ENCODE measurements at regions not wholly inside any gene's neighbourhood (a gene's known extent, or its start where the extent isn't known, plus 50 kb on each side); places are given as distances from the start of the nearest gene placed in this dataset.
"Not testable (repeated sequence)": the region's sequence is repeated elsewhere in the genome, so short reads cannot be mapped to it uniquely, and the experiment has no call there.

DNA sequence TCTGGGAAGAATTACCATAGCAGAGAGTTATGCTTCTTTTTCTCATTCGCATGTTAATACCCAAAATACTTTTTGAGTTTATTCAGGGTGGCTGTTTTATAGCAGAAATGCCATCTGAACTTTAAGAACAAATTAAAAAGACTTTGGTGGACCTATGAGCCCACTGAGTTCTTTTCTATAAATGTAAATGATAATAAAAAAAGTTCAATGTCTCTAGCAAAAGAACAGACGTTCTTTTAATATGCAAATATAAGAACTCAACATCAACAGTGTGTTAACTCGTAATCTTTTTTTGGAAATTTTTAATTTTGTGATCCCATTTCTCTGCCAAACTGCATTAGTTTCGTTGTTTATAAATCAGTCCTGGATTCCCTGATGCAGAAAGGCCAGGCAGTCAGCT is 1283.0 kb upstream of the NUDT12 start:
- TF ChIP-seq, protein P1, sequence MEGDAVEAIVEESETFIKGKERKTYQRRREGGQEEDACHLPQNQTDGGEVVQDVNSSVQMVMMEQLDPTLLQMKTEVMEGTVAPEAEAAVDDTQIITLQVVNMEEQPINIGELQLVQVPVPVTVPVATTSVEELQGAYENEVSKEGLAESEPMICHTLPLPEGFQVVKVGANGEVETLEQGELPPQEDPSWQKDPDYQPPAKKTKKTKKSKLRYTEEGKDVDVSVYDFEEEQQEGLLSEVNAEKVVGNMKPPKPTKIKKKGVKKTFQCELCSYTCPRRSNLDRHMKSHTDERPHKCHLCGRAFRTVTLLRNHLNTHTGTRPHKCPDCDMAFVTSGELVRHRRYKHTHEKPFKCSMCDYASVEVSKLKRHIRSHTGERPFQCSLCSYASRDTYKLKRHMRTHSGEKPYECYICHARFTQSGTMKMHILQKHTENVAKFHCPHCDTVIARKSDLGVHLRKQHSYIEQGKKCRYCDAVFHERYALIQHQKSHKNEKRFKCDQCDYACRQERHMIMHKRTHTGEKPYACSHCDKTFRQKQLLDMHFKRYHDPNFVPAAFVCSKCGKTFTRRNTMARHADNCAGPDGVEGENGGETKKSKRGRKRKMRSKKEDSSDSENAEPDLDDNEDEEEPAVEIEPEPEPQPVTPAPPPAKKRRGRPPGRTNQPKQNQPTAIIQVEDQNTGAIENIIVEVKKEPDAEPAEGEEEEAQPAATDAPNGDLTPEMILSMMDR (IDR thresholded peaks at IDR 0.05; ENCODE audit: extremely low read depth, insufficient read depth, missing control alignments) = no peak
- DNase-seq (ENCODE audit: low spot score) = no peak
- in situ Hi-C loops (cut with MboI; ENCODE audit: low pct_unique_long_range_greater_than_20kb, low sequenced_read_pairs, unreplicated experiment) = no loop called here

DNA sequence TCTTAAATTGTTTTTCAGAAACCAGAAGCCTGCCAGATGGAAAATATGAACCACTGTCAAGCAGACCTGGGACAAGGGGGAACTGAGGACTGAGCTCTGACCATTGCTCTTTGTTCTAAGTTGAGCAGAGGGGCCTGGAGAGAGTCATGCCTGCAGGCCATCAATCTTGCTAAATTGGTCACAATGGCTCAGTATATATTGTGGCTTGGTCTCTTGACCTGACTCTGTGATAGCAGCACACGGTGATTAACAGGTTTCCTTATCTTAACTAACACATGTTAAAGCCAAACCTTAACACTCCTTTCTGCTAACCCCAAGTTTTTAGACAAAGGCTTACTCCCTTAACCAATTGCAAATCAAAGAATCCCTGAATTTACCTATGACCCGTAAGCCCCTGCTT is 1281.2 kb upstream of the NUDT12 start:
- no peak for DNase-seq (ENCODE audit: low spot score)
- in situ Hi-C loops (cut with MboI; ENCODE audit: low pct_unique_long_range_greater_than_20kb, low sequenced_read_pairs, unreplicated experiment) = no loop called here
- TF ChIP-seq, protein P1 (IDR thresholded peaks at IDR 0.05; ENCODE audit: extremely low read depth, insufficient read depth, missing control alignments) = no peak

DNA sequence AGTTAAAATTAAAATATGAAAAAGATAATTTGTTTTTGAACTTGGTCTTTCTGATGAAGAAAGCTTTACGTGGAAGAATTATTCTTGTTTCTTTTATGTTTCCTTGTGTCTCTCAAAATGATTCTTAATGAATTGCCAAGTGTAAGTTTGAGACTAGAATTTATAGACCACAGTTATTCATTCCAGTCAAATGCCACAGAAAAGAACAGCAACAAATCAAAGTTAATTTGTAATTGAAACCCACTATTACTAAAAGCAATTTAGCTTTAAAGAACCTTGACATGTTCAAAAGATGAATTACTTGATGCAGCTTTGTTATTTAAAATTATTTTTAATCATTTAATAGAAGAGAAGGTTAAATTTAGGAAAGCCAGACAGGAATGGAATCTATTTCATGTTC is 1277.7 kb upstream of the NUDT12 start:
- DNase-seq (ENCODE audit: low spot score) = no peak
- in situ Hi-C loops (cut with MboI; ENCODE audit: low pct_unique_long_range_greater_than_20kb, low sequenced_read_pairs, unreplicated experiment) = no loop called here
- TF ChIP-seq, protein P1 (IDR thresholded peaks at IDR 0.05; ENCODE audit: extremely low read depth, insufficient read depth, missing control alignments) = no peak

DNA sequence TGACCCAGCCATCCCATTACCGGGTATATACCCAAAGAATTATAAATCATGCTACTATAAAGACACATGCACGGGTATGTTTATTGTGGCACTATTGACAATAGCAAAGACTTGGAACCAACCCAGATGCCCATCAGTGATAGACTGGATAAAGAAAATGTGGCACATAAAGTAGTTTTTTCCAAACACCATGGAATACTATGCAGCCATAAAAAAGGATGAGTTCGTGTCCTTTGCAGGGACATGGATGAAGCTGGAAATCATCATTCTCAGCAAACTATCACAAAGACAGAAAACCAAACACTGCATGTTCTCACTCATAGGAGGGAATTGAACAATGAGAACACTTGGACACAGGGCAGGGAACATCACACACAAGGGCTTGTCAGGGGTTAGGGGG is 1268.9 kb upstream of the NUDT12 start:
- DNase-seq (ENCODE audit: low spot score); in situ Hi-C loops (cut with MboI; ENCODE audit: low pct_unique_long_range_greater_than_20kb, low sequenced_read_pairs, unreplicated experiment): not testable (repeated sequence)

DNA sequence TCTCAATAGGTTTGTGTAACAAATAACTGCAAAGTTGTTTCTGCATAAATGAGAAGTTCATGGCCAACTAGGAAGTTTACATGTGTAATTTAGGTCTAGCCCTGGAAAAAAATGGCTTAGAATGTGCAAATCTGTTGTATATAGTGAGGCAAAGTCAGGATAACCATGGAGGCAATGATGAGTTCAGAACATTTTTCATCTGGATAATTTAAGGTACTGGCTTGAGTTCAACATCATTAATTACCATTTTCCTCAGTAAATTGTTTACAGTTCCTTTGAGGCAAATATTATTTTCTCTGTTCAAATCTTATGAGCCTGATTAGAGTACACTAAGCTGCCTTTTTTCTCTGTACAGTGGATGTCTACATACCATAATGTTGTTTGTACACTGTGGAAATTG is 1259.0 kb upstream of the NUDT12 start:
- TF ChIP-seq, protein P1 (IDR thresholded peaks at IDR 0.05; ENCODE audit: extremely low read depth, insufficient read depth, missing control alignments) = no peak

DNA sequence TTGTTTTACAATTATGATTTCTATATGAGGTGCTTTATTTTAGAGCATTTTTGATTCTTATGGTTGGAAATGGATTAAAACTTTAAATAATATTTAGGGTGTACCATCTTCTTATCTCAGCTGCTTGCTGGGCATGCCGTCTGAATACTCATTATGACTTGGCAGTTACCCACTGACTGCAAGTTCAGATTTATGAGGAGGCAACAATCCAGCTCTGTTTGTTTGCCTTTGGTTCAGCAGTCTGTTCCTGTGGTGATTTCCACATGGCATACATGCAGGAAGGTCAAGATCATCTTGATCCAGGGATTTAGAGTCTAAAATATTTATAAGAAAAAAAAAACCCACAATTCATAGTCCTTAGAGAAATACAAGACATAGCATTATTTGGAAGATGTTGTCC is 1254.5 kb upstream of the NUDT12 start:
- in situ Hi-C loops (cut with MboI; ENCODE audit: low pct_unique_long_range_greater_than_20kb, low sequenced_read_pairs, unreplicated experiment) = no loop called here
- TF ChIP-seq, protein P1 (IDR thresholded peaks at IDR 0.05; ENCODE audit: extremely low read depth, insufficient read depth, missing control alignments) = no peak

More for the DNA sequence above, 1259.0 kb upstream of the NUDT12 start:
- in situ Hi-C loops (cut with MboI; ENCODE audit: low pct_unique_long_range_greater_than_20kb, low sequenced_read_pairs, unreplicated experiment) = no loop called here
- no peak for DNase-seq (ENCODE audit: low spot score)

DNA sequence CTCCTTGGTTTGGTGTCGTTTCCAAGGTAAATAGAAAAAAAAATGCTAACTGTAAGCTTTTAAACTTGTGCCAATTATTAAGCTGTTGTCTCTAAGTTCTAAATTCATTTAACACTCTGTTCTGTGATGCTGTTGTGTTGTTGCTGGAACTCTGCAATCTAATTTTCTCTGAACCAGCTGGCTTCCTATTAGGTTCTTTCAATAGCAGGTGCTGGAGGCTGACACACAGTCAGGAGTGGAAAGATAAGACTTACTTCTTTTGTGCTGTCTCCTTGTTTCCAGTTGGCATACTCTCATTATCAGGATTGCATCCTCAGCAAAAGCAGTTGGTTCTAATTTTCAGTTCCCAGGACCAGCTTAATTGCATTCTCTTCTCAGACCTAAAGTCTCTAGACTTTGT is 1252.6 kb upstream of the NUDT12 start:
- TF ChIP-seq, protein P1 (IDR thresholded peaks at IDR 0.05; ENCODE audit: extremely low read depth, insufficient read depth, missing control alignments) = no peak
- DNase-seq (ENCODE audit: low spot score) = no peak
- in situ Hi-C loops (cut with MboI; ENCODE audit: low pct_unique_long_range_greater_than_20kb, low sequenced_read_pairs, unreplicated experiment) = no loop called here

More for the DNA sequence above, 1254.5 kb upstream of the NUDT12 start:
- DNase-seq (ENCODE audit: low spot score) = no peak
